DOHH2 (cell line): ENCODE measurements at regions not wholly inside any gene's neighbourhood (a gene's known extent, or its start where the extent isn't known, plus 50 kb on each side); places are given as distances from the start of the nearest gene placed in this dataset.
"Not testable (repeated sequence)": the region's sequence is repeated elsewhere in the genome, so short reads cannot be mapped to it uniquely, and the experiment has no call there.

Source experiments
- EZH2phosphoT487 ChIP-seq: fragments of 200-600 bp; sonication (generic); IDR thresholded peaks from 2 replicates; pipeline ENCODE4 v1.6.1; 2017; ENCODE audit warnings: borderline replicate concordance, mild to moderate bottlenecking, antibody characterized with exemption, low read length, moderate library complexity, mixed read lengths
- TF ChIP-seq, protein P1 (sequence below): fragments of 200-600 bp; sonication (generic); IDR thresholded peaks from one replicate; pipeline ENCODE4 v1.5.1; 2014; ENCODE audit warnings: antibody characterized with exemption, mild to moderate bottlenecking, low read depth, low read length; ENCODE audit not compliant: poor library complexity, severe bottlenecking

DNA sequence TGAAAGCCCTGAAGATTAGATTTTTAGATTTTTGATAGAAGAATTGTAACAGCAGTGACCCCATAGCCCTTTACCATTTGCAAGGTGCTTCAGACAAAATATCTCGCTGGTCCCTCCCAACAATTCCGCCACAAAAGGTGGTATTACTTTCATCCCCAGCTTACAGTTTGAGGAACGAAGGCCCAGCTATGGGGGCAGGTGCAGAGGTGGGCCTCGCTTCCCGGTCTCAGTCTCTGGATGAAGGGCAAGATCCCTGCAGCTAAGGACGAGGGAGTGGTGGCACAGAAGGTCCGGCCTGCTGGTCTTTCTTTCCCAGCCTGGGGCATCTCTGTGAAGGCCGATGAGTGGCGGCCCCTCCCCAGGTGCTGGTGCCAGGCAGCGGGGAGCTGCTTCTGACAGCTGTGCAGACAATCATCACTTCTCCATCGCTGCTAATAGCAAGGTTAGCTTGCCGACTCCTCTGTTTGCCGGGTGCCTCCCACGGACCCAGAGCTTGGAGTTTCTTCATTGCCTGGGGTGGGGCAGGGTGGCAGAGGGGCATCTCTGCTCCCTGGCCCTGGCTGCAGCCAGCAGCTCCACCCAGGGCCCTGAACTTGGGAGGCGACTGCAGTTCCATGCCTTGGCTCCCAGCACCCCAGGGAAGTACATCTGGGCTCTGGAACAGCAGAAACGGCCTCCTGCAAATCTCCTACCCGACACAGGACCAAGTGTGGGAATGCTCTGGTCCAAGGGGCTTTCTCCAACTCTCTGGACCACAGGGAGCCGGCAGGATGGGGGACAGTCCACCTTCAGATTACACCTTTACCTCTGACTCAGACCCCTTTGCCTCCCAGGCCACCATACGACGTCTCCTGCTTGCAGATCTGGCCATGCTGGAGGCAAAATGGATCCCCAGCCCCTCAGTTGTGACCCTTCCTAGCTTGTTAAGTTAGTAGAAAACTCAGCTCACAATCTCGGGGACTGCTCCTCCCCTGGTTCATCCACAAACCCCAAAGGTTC, 170.5 kb downstream of the TRIM43 start:
- TF ChIP-seq, protein P1, sequence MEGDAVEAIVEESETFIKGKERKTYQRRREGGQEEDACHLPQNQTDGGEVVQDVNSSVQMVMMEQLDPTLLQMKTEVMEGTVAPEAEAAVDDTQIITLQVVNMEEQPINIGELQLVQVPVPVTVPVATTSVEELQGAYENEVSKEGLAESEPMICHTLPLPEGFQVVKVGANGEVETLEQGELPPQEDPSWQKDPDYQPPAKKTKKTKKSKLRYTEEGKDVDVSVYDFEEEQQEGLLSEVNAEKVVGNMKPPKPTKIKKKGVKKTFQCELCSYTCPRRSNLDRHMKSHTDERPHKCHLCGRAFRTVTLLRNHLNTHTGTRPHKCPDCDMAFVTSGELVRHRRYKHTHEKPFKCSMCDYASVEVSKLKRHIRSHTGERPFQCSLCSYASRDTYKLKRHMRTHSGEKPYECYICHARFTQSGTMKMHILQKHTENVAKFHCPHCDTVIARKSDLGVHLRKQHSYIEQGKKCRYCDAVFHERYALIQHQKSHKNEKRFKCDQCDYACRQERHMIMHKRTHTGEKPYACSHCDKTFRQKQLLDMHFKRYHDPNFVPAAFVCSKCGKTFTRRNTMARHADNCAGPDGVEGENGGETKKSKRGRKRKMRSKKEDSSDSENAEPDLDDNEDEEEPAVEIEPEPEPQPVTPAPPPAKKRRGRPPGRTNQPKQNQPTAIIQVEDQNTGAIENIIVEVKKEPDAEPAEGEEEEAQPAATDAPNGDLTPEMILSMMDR = not testable (repeated sequence)
- TF ChIP-seq EZH2phosphoT487 = not testable (repeated sequence)
